GM12874 (cell line): ENCODE measurements at regions not wholly inside any gene's neighbourhood (a gene's known extent, or its start where the extent isn't known, plus 50 kb on each side); places are given as distances from the start of the nearest gene placed in this dataset.

Source experiments
- CTCF ChIP-seq: IDR thresholded peaks from 2 replicates; pipeline ENCODE4 v1.5.1; 2011; ENCODE audit warnings: low read depth, mild to moderate bottlenecking, control low read depth, low read length, moderate library complexity; ENCODE audit not compliant: insufficient read depth

DNA sequence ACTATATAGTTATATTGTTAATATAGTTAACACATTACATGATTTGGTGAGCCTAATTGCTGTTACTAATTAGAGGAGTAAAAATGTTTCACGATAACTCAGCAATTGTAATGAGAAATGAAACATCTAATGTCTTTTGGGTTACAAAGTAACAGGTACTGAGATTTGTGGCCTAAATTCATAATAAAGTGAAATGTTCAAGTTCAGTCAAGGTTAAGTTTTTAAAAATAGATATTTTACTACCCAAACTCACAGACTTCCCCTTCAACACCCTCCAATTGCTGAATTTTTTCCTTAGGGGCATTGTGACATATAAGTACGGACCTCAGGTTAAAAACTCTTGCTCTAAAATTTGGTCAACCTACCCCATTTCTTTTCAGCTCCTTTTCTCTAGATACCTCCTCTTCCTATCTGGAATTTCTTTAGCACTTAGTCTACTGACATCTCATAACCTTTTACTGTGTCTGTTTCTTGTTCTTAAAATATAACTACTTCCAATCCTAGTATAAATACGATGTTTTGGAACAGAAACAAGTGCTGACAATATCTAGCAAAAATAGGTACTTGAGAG lies 112.3 kb upstream of the PRSS16 start:
- TF ChIP-seq CTCF, result no peak

GRCh38 chr6:27136077-27136644 lies 111.3 kb upstream of the PRSS16 start:
- TF ChIP-seq CTCF, result no peak

GRCh38 chr6:27136978-27137814 lies 110.3 kb upstream of the PRSS16 start:
- no peak for TF ChIP-seq CTCF

- TF ChIP-seq CTCF, result no peak
Observed at GRCh38 chr6:27138406-27138805, 109.1 kb upstream of the PRSS16 start.

- no peak for TF ChIP-seq CTCF
Observed at GRCh38 chr6:27138837-27139755, 108.4 kb upstream of the PRSS16 start.

- TF ChIP-seq CTCF, result no peak
Observed at GRCh38 chr6:27139756-27140579, 107.5 kb upstream of the PRSS16 start.
